ENCODE measurements at regions not wholly inside any gene's neighbourhood (a gene's known extent, or its start where the extent isn't known, plus 50 kb on each side); places are given as distances from the start of the nearest gene placed in this dataset.
"Not testable (repeated sequence)": the region's sequence is repeated elsewhere in the genome, so short reads cannot be mapped to it uniquely, and the experiment has no call there.

DNA sequence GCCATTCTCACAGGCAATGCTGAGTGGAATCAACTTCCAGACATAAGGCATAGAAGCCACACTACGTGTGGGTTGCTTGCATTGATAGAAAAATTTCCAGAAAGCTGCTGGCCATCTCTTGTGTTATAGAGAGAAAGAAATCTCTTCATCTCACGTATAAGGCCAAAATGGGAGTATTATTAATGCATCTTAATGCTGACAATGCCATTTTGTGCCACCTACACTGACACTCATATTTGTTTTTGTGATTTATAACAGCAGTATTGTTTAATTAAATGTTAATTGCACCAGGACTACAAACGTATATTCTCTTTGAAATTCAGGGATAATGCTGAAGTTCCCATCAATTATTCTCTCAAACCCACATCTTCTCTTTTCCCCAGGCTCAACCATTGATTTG is 56.1 kb upstream of the TMEM132D start:
- Mint-ChIP-seq H3K4me3 (no peak overlapping the region), H3K4me1 (no peaks in the 10 kb centered on the region), H3K27ac (no peak overlapping the region), H3K27me3 (no peaks in the 10 kb centered on the region), H3K36me3 (no peaks in the 10 kb centered on the region), H3K9me3 (peaks cover 0 to 4% (median 0%) of the 10 kb centered on the region in 3 donors)

DNA sequence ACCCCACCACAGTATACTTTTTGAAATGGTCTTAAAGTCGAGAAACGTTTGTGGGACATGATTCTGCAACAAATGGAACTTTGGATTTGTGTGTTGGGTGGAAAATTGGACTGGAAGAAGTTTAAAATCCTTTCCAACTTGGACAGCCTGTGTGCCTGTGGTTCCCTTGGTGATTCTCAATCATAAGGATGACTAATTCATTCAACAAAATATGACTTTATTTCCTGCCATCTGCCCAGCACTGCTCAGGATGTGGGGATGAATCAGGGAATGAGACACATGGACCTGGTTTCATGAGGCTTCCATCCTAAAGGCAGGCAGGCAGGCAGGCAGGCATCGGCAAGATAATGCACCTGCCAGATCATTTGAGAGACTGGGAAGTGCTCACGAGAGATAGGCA is 57.3 kb upstream of the TMEM132D start:
- Mint-ChIP-seq H3K4me1 (no peaks in the 10 kb centered on the region), H3K27ac (no peak overlapping the region), H3K4me3 (no peak overlapping the region), H3K36me3 (no peaks in the 10 kb centered on the region), H3K27me3 (no peaks in the 10 kb centered on the region), H3K9me3 (peaks cover 0 to 4% (median 4%) of the 10 kb centered on the region in 3 donors)

DNA sequence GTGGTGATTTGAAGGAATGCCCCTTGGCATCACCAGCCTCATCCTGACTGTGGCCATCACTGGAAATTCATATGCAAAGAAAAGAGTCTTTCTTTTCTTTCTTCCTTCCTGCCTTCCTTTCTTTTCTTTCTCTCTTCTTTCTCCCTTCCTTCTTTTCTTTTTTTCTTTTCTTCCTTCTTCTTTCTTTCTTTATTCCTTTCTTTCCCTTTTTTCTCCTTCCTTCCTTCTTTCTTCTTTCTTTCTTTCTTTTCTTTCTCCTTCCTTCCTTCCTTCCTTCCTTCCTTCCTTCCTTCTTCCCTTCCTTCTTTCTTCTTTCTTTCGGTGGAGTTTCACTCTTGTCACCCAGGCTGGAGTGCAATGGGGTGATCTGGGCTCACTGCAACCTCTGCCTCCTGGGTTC is 58.0 kb upstream of the TMEM132D start:
- H3K4me1 Mint-ChIP-seq, result no peaks in the 10 kb centered on the region
- no peak overlapping the region for H3K4me3 Mint-ChIP-seq
- no peaks in the 10 kb centered on the region for H3K27me3 Mint-ChIP-seq
- no peak overlapping the region for H3K27ac Mint-ChIP-seq
- H3K9me3 Mint-ChIP-seq, result peaks cover 0 to 4% (median 4%) of the 10 kb centered on the region in 3 donors
- no peaks in the 10 kb centered on the region for H3K36me3 Mint-ChIP-seq

DNA sequence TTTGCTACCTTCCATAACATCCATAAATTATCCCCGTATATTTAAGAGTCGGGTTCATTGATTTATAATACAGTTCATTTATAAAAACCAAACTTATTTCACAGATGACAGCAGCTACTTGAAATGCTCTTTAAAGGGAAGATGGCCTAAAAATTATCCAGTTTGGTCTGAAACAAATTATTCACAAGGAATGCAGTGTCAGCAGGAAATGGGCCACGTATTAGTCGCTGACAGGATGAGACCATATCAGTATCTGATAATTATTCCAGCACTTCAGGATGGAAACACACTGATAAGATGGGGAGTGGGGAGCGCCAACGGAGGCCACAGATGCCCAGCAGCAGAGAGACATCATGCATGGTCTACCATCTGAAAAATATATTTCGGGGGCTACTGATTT is 60.5 kb upstream of the TMEM132D start:
- Mint-ChIP-seq H3K27ac (no peak overlapping the region), H3K4me3 (no peak overlapping the region), H3K27me3 (no peaks in the 10 kb centered on the region), H3K9me3 (peaks cover 0 to 10% (median 4%) of the 10 kb centered on the region in 3 donors), H3K4me1 (no peaks in the 10 kb centered on the region), H3K36me3 (no peaks in the 10 kb centered on the region)

DNA sequence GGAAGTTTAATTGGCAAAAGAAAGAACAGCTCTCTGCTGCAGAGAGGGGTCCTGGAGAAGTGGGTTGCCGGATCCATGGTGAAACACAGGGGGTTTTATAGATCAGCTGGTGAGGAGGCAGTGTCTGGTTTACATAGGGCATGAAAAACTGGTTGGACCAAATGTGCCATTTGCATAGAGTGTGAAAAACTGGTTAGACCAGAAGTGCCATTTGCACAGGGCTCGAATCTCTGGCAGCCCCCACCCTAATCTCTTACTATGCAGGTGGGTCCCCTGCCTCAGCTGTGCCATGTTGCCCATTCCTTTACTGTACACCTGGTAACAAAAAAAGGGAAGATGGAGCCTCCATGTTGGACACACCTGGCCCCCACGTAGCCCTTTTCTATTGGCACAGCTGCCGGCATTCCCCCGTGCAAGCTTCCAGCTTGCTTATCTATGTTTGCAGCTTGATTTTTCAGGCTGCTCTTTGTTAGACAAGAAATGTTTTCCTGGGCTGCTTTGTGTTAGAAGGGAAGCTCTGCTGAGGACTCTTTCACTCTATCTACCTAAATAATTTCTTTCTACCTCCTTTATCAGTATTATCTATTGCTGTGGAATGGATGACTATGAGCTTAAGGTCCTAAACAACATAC is 61.1 kb upstream of the TMEM132D start:
- no peak overlapping the region for H3K4me3 Mint-ChIP-seq
- no peaks in the 10 kb centered on the region for H3K36me3 Mint-ChIP-seq
- no peaks in the 10 kb centered on the region for H3K27me3 Mint-ChIP-seq
- no peak overlapping the region for H3K27ac Mint-ChIP-seq
- peaks cover 0 to 10% (median 4%) of the 10 kb centered on the region in 3 donors for H3K9me3 Mint-ChIP-seq
- H3K4me1 Mint-ChIP-seq, result no peaks in the 10 kb centered on the region

DNA sequence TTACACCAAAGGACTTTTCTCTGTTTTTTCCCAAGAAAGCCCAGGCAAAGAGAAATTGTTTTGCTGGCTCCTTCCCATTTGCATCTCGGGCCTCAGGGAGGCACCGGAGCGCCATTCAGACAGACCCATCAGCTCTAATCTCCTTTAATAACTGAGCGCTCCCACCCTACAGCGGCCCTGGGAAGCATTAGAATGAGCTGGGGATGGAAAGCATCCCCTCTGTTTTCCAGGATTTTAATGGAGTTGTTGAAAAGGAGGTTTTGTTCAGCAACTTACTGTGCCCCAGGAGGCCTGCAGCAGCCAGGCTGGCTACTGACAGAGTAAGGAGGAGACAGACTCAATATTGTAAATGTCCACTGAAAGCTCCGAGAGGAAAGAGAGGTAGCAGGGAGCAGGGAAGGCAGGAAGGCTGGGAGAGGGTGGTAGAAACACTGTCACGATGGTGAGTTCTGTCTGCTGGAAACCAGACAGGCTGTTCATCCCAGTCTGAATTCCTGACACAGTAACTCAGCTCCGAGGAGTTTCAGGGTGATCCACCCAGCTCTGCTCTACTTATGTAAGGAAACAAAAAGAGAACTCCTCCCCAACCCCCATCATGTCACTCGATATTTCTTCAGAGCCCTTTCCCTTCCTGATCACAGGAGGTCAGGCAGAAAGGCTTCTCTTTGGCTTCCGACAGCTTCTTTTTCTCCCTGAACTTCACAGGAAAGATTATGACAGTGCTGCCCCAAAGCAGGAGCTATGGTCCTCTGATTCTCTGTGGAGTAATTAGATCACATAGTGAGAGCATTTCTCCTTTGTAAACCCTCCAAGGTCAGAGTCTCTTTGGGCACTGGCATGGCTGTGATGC is 62.5 kb upstream of the TMEM132D start:
- no peak overlapping the region for H3K27ac Mint-ChIP-seq

DNA sequence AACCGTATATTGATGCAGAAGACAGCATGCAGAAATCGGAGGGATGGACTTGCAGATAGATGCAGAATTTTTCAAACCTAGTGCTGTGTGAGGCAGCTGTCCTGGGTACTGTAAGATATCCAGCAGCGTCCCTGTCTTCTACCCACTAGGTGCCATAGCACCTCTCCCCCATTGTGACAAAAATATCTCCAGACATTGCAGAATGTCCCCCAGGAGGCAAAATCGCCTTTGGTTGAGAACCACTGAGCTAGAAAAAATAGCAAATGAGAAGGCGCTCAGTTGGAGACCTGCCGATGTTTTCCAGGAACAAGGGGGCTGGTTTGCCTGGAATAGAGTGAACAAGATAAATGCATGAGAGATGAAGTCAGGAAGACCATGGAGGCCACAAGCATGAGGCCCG is 67.9 kb upstream of the TMEM132D start:
- H3K4me1 Mint-ChIP-seq, result no peaks in the 10 kb centered on the region
- H3K4me3 Mint-ChIP-seq, result no peak overlapping the region
- H3K27me3 Mint-ChIP-seq, result no peaks in the 10 kb centered on the region
- peak overlapping the region in 1 of 3 donors; percentile 13 for H3K27ac Mint-ChIP-seq
- no peaks in the 10 kb centered on the region for H3K36me3 Mint-ChIP-seq
- peaks cover 0 to 10% (median 0%) of the 10 kb centered on the region in 3 donors for H3K9me3 Mint-ChIP-seq

More for the DNA sequence above, 62.5 kb upstream of the TMEM132D start:
- no peaks in the 10 kb centered on the region for H3K27me3 Mint-ChIP-seq
- H3K4me3 Mint-ChIP-seq, result no peak overlapping the region
- H3K4me1 Mint-ChIP-seq, result no peaks in the 10 kb centered on the region
- peaks cover 0 to 10% (median 4%) of the 10 kb centered on the region in 3 donors for H3K9me3 Mint-ChIP-seq
- H3K36me3 Mint-ChIP-seq, result no peaks in the 10 kb centered on the region

DNA sequence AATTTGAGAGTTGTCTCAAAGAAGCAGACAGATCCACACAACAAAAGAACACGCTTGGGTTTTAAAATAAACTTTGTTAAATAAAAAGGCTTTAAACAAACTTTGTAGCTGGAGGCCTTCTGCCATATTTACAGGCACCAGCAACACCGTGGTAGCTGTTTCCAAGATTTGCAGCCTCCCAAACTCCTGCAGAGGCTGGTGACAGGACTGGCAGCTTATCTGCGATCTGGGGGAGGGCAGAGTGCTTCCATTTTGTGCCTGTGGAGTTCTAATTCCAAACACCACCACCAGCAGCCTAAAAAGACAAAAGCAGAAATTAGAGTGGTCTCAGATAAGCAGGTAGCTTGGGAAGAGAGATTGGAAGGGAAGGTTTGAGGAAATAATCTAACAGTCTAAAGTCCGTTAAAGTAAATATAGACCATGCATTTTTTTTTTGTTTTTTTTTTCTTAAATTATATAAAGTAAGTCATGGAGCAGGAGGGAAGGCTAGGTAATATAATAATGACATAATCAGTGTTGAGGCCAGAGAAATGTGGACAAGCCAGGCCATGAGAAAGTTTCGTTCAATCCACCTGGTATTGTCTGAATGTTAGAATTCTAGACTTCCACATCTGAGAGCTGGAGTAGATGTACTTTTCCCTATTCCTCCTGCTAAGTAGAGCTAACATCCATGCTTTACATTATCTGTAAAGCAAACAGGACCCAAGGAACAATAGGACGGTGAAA is 69.6 kb upstream of the TMEM132D start:
- Mint-ChIP-seq H3K4me3 (no peak overlapping the region), H3K4me1 (no peaks in the 10 kb centered on the region), H3K9me3 (peaks cover 0 to 5% (median 0%) of the 10 kb centered on the region in 3 donors), H3K36me3 (no peaks in the 10 kb centered on the region), H3K27me3 (no peaks in the 10 kb centered on the region), H3K27ac (no peak overlapping the region)

DNA sequence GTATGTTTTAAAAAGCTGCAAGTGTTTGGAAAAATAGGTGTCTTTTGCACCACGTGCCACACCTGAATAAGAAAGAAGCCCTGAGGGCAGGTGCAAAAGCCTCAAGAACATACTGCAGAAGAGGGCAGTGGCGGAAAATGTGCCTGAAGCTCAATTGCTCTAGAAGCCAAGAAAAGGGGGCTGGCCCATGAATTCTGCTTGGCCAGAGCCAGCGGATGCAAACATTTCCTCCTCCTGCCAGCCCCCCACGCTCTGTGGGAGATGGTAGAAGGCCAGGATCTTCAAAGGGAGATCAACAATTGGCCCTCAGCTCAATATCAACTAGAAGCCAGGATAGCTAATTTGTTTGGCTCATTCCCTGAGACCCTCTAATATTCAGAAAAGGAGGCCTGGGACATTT is 80.3 kb upstream of the TMEM132D start:
- Mint-ChIP-seq H3K27ac (no peak overlapping the region), H3K4me1 (no peaks in the 10 kb centered on the region), H3K4me3 (no peak overlapping the region), H3K36me3 (peaks cover 2% of the 10 kb centered on the region), H3K27me3 (peaks cover 2% of the 10 kb centered on the region), H3K9me3 (peaks cover 5 to 16% (median 6%) of the 10 kb centered on the region in 3 donors)

DNA sequence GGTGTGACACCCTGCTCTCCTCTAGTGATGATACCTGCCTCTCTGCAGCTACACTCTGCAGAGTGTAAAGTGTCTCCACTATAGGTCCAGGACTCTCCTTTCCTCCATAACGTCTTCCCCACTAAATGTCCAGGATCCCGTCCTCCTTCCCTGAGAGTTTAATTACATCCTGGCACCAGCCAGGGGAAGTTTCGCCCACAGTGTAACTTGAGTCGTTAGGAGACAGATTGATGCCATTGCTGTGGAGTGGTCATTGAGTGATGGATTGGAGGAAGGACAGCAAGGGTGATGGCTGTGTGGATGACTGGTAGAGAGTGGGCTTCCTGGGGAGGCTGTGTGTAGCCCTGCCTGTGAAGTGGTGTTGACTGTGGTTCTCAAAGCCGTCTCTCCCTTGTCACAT is 84.0 kb upstream of the TMEM132D start:
- H3K4me3 Mint-ChIP-seq, result no peak overlapping the region

DNA sequence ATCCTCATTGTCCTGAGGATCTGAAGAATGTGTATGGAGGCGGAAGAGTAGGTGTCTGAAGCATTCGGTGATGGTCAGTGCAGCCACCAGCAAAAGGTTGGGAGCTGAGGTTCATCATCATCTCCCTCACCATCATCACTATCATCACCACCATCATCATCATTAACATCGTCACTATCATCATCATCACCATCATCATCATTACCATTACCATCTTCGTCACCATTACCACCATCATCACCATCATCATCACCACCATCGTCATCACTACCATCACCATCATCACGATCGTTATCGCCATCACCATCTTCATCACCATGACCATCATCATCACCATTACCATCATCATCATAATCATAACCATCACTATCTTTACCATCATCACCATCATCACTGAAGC is 90.8 kb upstream of the TMEM132D start:
- H3K4me3 Mint-ChIP-seq, result no peak overlapping the region
- H3K9me3 Mint-ChIP-seq, result peaks cover 3 to 16% (median 7%) of the 10 kb centered on the region in 3 donors
- H3K27ac Mint-ChIP-seq, result no peak overlapping the region
- H3K36me3 Mint-ChIP-seq, result no peaks in the 10 kb centered on the region
- no peaks in the 10 kb centered on the region for H3K27me3 Mint-ChIP-seq
- H3K4me1 Mint-ChIP-seq, result no peaks in the 10 kb centered on the region

More for the DNA sequence above, 84.0 kb upstream of the TMEM132D start:
- Mint-ChIP-seq H3K27me3 (peaks cover 2% of the 10 kb centered on the region), H3K9me3 (peaks cover 2 to 21% (median 4%) of the 10 kb centered on the region in 3 donors), H3K36me3 (peaks cover 2% of the 10 kb centered on the region), H3K27ac (no peak overlapping the region), H3K4me1 (no peaks in the 10 kb centered on the region)

DNA sequence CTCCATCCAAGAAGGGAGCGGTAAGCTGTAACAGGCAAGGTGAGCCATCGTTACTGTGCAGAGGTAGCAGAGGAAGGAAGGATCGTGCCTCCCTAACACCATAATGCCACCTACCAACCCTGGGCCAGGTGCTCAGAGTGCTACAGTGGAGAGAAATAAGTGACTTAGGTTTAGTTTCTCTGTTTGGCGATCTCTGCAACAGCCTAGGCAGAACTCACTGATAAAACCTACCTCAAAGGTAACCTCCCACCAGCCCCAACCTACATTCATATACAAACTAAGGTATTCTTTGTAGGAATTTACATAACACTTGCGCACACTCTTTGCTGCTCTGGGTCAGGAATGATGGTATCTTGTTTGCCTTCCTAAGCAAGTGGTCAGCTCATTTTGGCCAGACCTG is 93.4 kb upstream of the TMEM132D start:
- Mint-ChIP-seq H3K27me3 (no peaks in the 10 kb centered on the region), H3K27ac (no peak overlapping the region), H3K9me3 (peaks cover 4 to 9% (median 5%) of the 10 kb centered on the region in 3 donors), H3K4me3 (no peak overlapping the region), H3K36me3 (no peaks in the 10 kb centered on the region), H3K4me1 (no peaks in the 10 kb centered on the region)

DNA sequence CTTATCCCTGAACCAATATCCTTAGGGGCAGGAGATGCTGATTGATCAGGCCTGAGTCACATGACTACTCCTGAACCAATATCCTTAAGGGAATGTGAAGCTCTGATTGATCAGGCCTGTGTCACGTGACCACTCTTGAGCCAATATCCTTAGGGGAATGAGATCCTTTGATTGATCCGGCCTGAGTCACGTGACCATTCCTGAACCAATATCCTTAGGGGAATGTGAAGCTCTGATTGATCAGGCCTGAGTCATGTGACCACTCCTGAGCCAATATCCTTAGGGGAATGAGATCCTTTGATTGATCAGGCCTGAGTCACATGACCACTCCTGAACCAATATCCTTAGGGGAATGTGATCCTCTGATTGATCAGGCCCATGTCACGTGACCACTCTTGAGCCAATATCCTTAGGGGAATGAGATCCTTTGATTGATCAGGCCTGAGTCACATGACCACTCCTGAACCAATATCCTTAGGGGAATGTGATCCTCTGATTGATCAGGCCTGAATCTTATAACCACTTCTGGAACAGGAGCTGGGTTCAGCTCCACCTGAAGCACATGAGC is 100.6 kb upstream of the TMEM132D start:
- H3K27me3 Mint-ChIP-seq, H3K27ac Mint-ChIP-seq, H3K4me3 Mint-ChIP-seq, H3K4me1 Mint-ChIP-seq, H3K9me3 Mint-ChIP-seq, H3K36me3 Mint-ChIP-seq: not testable (repeated sequence)

DNA sequence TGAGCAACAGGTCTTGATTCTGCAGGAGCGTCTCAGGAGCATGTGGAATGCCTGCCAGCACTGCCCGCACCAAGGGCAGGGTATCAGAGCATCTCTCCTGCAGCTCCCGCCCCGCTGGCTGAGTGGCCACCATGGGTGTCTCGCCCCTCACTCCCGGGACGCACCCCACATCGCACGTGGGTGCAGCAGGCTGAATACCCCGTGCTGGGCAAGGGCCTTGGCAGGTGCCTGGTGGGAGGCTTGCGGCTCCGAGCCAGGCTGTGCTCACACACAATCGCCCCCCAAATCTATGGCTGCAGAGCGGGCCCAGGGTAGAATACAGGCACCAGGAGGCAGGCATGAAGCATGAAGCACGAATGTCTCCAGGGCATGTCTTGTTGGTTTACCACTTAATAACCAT is 103.9 kb upstream of the TMEM132D start:
- H3K9me3 Mint-ChIP-seq, result peaks cover 0 to 4% (median 2%) of the 10 kb centered on the region in 3 donors
- H3K27ac Mint-ChIP-seq, result no peak overlapping the region
- no peaks in the 10 kb centered on the region for H3K36me3 Mint-ChIP-seq
- H3K4me3 Mint-ChIP-seq, result no peak overlapping the region
- H3K4me1 Mint-ChIP-seq, result no peaks in the 10 kb centered on the region
- H3K27me3 Mint-ChIP-seq, result no peaks in the 10 kb centered on the region

DNA sequence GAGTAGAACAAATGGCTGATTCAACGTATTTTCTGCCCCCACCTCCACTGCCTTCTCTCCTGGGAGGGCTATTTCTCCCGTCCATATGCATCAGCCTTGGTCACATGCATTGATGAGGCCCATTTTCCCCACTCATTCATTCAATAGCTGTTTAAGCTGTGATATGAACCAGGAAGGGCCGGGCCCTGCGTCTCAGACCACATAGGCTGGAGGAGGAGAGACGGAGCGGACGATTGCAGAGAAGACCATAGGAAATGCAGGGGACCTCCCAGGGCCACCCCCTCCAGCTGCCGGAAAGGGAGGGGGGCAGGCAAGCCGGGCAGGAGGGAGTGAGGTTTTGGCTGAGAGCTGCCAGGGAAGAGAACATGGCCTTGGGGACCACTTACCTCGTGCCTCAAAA is 104.4 kb upstream of the TMEM132D start:
- H3K36me3 Mint-ChIP-seq, result no peaks in the 10 kb centered on the region
- no peak overlapping the region for H3K4me3 Mint-ChIP-seq
- no peaks in the 10 kb centered on the region for H3K27me3 Mint-ChIP-seq
- peaks cover 0 to 4% (median 2%) of the 10 kb centered on the region in 3 donors for H3K9me3 Mint-ChIP-seq
- no peaks in the 10 kb centered on the region for H3K4me1 Mint-ChIP-seq
- no peak overlapping the region for H3K27ac Mint-ChIP-seq
